GM18520 (cell line): ENCODE measurements at regions not wholly inside any gene's neighbourhood (a gene's known extent, or its start where the extent isn't known, plus 50 kb on each side); places are given as distances from the start of the nearest gene placed in this dataset.

Experiments used
- ATAC-seq: cut with Tn5 transposase; IDR thresholded peaks from one replicate; pipeline ENCODE4 v1.9.1; 2021; ENCODE audit not compliant: unreplicated experiment

DNA sequence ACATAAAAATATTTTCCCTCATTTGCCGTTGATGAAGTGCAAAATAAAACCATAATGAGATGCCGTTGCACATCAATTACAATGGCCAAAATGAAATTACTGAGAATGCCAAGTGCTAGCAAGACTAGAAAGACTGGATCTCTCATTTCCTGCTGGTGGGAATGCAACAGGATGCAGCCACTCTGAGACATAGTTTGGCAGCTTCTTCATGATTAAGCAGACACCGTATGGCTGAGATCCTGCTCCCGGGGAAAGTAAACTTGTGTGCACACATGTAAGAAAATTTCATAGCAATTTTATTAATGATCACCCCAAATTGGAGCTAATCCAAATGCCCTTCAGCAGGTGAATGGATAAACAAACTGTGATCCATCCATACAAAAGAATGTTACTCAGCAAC lies 1013.2 kb downstream of the TBC1D22A start:
- ATAC-seq = no peak

- no peak for ATAC-seq
Measured at GRCh38 chr22:47775191-47775590, 1012.7 kb downstream of the TBC1D22A start.

DNA sequence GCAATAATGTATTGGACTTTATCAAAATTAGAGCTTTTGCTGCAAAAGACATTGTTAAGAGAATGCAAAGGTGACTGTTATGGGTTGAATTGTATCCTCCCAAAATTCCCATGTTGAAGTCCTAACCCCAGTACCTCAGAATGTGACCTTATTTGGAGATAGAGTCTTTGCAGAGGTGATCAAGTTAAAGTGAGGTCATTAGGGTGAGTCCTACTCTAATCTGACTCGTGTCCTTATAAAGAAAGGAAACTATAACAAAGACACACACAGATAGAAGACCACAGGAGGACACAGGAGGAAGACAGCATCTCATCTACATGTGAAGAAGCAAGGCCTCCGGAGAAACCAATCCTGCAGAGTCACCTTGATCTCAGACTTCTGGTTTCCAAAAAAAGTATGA lies 1011.2 kb downstream of the TBC1D22A start:
- ATAC-seq = no peak

- ATAC-seq = no peak
Measured at GRCh38 chr22:47772864-47773263, 1010.4 kb downstream of the TBC1D22A start.

DNA sequence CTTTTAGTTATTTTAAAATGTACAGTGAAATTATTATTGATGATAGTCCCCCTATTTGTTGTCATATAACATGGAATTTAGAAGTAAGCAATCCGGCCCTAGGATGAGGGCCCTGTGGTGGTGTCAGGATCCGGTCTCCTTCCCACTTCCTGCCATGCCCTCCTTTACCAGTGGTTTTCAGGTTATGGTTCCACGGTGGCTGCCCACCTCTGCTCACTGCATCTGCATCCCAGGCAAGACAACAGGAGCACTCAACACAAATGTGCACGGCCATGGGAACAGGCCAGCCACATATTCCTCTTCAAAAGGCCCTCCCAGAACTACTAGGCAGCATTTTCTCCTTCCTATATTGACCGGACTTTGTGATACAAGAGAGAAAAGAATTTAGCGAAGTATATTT lies 1007.2 kb downstream of the TBC1D22A start:
- ATAC-seq = no peak

DNA sequence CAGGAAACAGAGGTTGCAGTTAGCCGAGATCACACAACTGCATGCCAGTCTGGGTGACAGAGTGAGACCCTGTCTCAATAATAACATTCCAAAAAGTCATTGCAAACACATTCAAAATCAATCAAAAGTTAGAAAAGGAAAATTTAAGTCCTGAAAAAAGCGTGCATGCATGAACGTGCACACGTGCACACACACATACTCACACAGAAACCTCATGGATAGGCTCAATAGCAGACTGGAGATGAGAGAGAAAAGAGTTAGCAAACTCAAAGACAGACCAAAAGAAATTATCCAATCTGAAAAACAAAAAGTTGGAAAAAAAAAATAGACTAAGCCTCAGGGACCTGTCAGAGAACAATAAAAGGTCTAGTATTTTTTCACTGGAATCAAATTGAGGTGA lies 1005.6 kb downstream of the TBC1D22A start:
- no peak for ATAC-seq

- ATAC-seq = no peak
Measured at GRCh38 chr22:47767403-47767802, 1005.0 kb downstream of the TBC1D22A start.

DNA sequence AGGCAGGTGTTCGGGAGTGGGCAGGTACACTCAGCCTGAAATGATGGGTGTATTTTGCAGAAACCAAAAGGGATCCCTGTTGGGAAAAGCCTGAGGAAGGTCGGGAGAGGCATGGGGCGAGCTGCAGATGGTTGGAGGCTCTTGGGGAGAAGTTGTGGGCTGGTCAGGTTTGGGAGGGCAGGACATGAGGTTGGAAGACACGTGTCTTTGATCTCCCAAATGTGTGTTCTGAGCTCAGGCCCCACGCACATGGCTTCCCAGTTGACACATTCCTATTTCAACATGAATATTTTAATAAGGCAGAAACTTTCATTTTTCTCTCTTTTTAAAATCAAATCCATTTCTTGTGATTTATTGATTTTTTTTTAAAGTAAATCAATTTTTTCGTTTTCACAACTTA lies 1003.3 kb downstream of the TBC1D22A start:
- ATAC-seq = no peak

DNA sequence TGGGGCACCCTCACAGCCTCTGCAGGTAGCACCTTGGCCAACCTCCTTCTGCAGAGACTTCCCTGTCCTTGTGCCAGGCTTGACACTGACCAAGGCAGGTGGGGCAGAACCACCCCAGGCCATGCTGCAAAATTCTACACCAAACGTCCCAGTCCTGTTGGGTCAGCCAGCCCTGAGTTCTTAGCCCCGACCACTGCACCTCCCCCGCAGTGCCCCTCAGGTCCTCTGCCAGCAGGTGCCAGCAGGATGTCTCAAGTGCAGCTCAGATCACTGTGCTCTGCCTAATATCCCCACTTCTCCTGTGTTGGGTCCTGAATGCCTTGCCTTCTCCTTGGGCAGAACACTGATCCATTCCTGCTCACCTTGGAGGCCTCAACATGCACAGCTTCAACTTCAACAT lies 999.7 kb downstream of the TBC1D22A start:
- ATAC-seq = no peak

DNA sequence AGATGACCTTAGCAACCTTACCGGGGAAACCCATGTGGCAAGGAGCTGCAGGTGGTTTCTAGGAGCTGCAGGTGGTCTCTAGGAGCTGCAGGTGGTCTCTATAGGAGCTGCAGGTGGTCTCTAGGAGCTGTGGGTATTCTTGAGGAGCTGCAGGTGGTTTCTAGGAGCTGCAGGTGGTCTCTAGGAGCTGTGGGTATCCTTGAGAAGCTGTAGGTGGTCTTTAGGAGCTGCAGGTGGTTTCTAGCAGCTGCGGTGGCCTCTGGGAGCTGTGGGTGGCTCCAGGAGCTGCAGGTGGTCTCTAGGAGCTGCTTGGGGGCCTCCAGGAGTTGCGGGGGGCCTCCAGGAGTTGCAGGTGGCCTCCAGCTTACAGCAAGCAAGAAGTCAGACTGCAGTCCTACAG lies 997.5 kb downstream of the TBC1D22A start:
- no peak for ATAC-seq

GRCh38 chr22:47757741-47758140 lies 995.3 kb downstream of the TBC1D22A start:
- ATAC-seq = no peak

- no peak for ATAC-seq
Measured at GRCh38 chr22:47750086-47750485, 987.6 kb downstream of the TBC1D22A start.

DNA sequence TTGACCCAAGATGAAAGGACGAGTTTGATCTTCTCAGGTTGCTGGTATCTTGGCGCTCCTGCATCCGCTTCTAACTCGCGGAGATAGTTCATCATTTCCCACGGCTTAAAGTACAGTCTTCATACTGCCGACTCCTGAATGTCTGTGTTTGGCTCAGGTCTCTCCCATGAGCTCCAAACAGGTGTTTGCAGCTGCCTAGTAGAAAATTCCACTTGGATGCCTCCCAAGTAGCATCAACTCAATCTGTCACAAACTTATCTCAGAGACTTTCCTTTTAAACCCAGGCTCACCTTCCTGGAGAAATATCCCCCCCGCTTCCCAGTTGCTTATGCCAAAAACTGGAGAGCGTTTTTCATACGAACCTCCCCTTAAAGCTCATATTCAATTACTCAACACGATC lies 986.5 kb downstream of the TBC1D22A start:
- ATAC-seq = no peak

DNA sequence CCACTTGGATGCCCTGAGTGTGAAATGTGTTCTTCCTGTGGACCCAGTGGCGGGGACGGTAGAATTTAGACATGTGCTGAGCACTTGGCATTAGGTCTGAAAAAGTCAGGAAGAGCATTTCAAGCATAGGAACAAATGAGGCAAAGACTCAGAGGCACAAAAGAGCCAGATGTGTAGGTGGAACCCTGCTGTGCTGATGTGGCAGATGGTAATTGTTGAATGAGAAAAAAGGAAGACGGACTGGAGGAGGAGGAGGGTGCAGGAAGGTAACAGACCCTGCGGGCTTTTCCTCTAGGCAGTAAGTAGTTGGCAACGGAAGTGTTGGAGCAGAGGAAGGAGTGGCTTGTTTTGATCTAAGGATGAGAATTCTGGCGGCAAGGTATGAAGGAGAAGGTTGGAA lies 985.8 kb downstream of the TBC1D22A start:
- no peak for ATAC-seq

DNA sequence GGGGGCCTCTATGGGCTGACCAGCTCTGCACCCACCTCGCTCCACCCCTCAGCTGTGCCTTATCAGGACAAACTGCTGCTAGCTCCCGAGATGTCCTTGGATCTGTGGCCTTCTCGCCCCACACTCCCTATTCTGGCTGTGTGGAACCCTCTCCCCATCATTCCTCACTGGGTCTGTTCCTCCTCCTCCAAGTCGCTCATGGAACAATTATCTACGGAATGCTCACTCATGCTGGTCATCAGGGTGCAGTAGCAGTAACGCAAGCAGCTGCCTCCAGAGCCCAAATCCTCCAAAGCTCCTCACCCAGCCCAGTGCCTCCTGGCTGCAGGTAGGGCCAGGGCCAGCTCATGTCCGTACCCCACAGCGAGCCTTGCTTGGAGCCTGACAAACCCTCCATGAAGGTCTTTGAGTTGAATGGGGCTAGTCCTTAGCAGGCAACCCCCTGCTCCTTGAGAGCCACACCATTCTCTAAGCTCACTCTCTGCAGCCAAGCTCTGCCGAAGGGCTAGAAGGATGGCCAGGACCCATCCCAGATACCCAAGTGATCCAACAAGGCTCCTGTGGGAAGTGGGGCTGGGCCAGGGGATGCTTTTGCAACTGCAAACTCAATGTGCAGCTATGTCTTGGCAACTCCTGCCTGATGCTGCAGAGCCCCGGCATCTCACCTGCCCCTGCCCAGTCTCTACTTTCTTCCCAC lies 977.8 kb downstream of the TBC1D22A start:
- no peak for ATAC-seq

GRCh38 chr22:47739291-47740015 lies 977.0 kb downstream of the TBC1D22A start:
- no peak for ATAC-seq

GRCh38 chr22:47738472-47739013 lies 976.1 kb downstream of the TBC1D22A start:
- no peak for ATAC-seq

GRCh38 chr22:47736186-47737034 lies 974.0 kb downstream of the TBC1D22A start:
- ATAC-seq = no peak

DNA sequence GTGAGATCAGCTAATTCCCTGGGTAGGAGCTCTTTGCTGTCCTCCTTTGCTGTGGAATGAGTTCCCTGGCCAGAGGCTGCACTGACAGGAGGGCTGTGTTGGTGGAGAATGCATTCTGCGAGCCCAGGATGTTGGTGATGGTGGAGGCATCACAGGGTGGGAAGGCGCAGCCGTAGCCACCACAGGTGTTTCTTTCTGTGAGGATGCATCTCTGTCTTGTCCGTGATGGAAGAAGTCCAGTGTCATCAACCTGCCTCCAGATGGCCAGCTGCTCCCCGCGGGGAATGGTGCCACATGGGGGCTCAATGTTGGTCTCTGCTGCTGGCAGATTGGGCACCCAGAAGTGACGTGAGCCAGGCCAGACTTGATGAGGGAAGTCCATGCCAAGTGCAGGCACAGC lies 972.1 kb downstream of the TBC1D22A start:
- no peak for ATAC-seq

DNA sequence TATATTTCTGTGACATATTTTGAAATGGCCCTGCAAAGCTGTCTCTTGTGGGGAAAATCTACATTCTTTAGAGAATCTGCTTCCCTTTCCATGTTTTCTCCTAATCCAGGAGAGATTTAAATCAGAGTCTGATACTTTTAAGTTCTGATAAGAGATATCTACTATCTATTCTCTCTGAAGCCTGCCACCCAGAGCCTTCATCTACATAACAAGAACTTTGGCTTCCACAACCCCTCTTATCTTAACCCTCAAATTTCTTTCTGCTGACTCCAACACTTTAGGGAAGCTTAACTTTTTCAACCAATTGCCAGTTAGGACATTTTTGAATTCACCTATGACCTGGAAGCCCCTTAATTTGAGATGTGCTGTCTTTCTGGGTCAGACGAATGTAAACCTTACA lies 965.2 kb downstream of the TBC1D22A start:
- no peak for ATAC-seq

- no peak for ATAC-seq
Measured at GRCh38 chr22:47724751-47725150, 962.3 kb downstream of the TBC1D22A start.

DNA sequence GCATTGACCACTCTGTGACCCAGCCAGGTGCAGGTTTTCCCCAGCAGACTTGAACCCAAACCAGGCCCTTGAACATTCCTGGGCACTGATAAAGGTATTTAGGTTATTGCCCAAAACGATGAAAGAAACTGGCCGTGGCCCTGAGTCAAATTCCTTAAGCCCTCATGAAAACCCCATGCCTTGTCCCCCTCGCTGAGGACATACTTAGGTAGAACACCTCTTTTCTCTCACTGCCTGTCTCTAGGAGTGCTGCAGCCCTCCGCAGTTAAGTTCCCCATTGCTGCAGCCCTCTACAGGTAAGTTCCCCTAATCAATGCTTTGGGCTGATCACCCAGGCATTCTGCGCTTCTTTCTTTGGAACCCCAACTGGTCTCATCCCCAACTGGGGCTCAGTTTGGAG lies 961.6 kb downstream of the TBC1D22A start:
- ATAC-seq = no peak
